GM23338 (cell line): ENCODE measurements at regions not wholly inside any gene's neighbourhood (a gene's known extent, or its start where the extent isn't known, plus 50 kb on each side); places are given as distances from the start of the nearest gene placed in this dataset.

Experiments
- ATAC-seq: fragments of 200-7000 bp; cut with Tn5 transposase; 3 replicates; pipeline ENCODE4 v1.9.1; 2020
- DNase-seq: peaks from one replicate; pipeline ENCODE4 v3.0.0-alpha.2; 2015; ENCODE audit warnings: low spot score
- H2AFZ ChIP-seq: fragments of 200-600 bp; sonication (generic); 2 replicates; pipeline ENCODE4 v1.8.0; 2016; ENCODE audit warnings: antibody characterized with exemption, mild to moderate bottlenecking, moderate library complexity
- H3F3A ChIP-seq: fragments of 200-600 bp; sonication (generic); replicated peaks from 2 replicates; pipeline ENCODE4 v1.8.0; 2017; ENCODE audit warnings: antibody characterized with exemption, mixed run types, low read depth
- H3K27ac ChIP-seq: fragments of 200-600 bp; sonication (generic); 2 replicates; pipeline ENCODE4 v1.6.1; 2016; ENCODE audit warnings: low read depth
- H3K27me3 ChIP-seq: fragments of 200-600 bp; sonication (generic); 2 replicates; pipeline ENCODE4 v1.8.0; 2016; ENCODE audit warnings: mild to moderate bottlenecking, mixed run types, moderate library complexity; ENCODE audit not compliant: insufficient read depth
- H3K36me3 ChIP-seq: fragments of 200-600 bp; sonication (generic); 2 replicates; pipeline ENCODE4 v1.8.0; 2016; ENCODE audit warnings: mild to moderate bottlenecking; ENCODE audit not compliant: insufficient read depth
- H3K4me1 ChIP-seq: fragments of 200-600 bp; sonication (generic); 2 replicates; pipeline ENCODE4 v1.8.0; 2016; ENCODE audit warnings: mild to moderate bottlenecking, moderate library complexity; ENCODE audit not compliant: insufficient read depth
- H3K4me2 ChIP-seq: fragments of 200-600 bp; sonication (generic); 2 replicates; pipeline ENCODE4 v1.7.1; 2017; ENCODE audit warnings: mixed run types
- H3K4me3 ChIP-seq: fragments of 200-600 bp; sonication (generic); 2 replicates; pipeline ENCODE4 v1.6.1; 2016; ENCODE audit warnings: mixed run types
- H3K79me2 ChIP-seq: fragments of 200-600 bp; sonication (generic); replicated peaks from 2 replicates; pipeline ENCODE4 v1.8.0; 2017; ENCODE audit warnings: mild to moderate bottlenecking; ENCODE audit not compliant: insufficient read depth
- H3K9me2 ChIP-seq: fragments of 200-600 bp; sonication (generic); 2 replicates; pipeline ENCODE4 v1.8.0; 2017; ENCODE audit not compliant: insufficient read depth
- H4K20me1 ChIP-seq: fragments of 200-600 bp; sonication (generic); replicated peaks from 2 replicates; pipeline ENCODE4 v1.8.0; 2017; ENCODE audit warnings: mild to moderate bottlenecking; ENCODE audit not compliant: insufficient read depth
- H3K27ac Mint-ChIP-seq: 2 replicates; pipeline ENCODE4 v1.8.0; 2020; ENCODE audit warnings: inconsistent platforms, mild to moderate bottlenecking, moderate library complexity, mixed read lengths
- H3K27me3 Mint-ChIP-seq: 3 replicates; pipeline ENCODE4 v1.8.0; 2022; ENCODE audit warnings: low read depth, mild to moderate bottlenecking, moderate library complexity, mixed read lengths, inconsistent platforms; ENCODE audit not compliant: insufficient read depth, poor library complexity
- H3K36me3 Mint-ChIP-seq: 3 replicates; pipeline ENCODE4 v1.8.0; 2021; ENCODE audit warnings: low read depth, mild to moderate bottlenecking, inconsistent platforms, moderate library complexity, mixed read lengths
- H3K4me1 Mint-ChIP-seq: 3 replicates; pipeline ENCODE4 v1.8.0; 2020; ENCODE audit warnings: mild to moderate bottlenecking, inconsistent platforms, mixed read lengths
- H3K4me3 Mint-ChIP-seq: 3 replicates; pipeline ENCODE4 v1.8.0; 2021; ENCODE audit warnings: moderate library complexity, mild to moderate bottlenecking, inconsistent platforms, mixed read lengths
- H3K9me3 Mint-ChIP-seq: 3 replicates; pipeline ENCODE4 v1.8.0; 2020; ENCODE audit warnings: moderate library complexity, mild to moderate bottlenecking, inconsistent platforms, mixed read lengths
- EZH2 ChIP-seq: fragments of 200-600 bp; sonication (generic); IDR thresholded peaks from one replicate; pipeline ENCODE4 v1.8.0; 2017; ENCODE audit warnings: antibody characterized with exemption, mild to moderate bottlenecking, low read depth; ENCODE audit not compliant: unreplicated experiment
- JUNB ChIP-seq: IDR thresholded peaks from one replicate; pipeline ENCODE4 v1.6.1; 2016; ENCODE audit warnings: antibody characterized with exemption; ENCODE audit not compliant: unreplicated experiment
- NANOG ChIP-seq: IDR thresholded peaks from 2 replicates; pipeline ENCODE4 v1.6.1; 2016; ENCODE audit warnings: antibody characterized with exemption, borderline replicate concordance
- TF ChIP-seq, protein P1 (sequence below): fragments of 250-450 bp; sonication (Bioruptor Pico); IDR thresholded peaks from 2 replicates; pipeline ENCODE4 v1.5.0; 2020; ENCODE audit warnings: mild to moderate bottlenecking, moderate library complexity
- TF ChIP-seq, protein P2 (sequence below): IDR thresholded peaks from 2 replicates; pipeline ENCODE4 v1.6.1; 2016; ENCODE audit warnings: antibody characterized with exemption
- TF ChIP-seq, protein P3 (sequence below): IDR thresholded peaks from one replicate; pipeline ENCODE4 v1.6.1; 2018; ENCODE audit warnings: antibody characterized with exemption; ENCODE audit not compliant: unreplicated experiment

DNA sequence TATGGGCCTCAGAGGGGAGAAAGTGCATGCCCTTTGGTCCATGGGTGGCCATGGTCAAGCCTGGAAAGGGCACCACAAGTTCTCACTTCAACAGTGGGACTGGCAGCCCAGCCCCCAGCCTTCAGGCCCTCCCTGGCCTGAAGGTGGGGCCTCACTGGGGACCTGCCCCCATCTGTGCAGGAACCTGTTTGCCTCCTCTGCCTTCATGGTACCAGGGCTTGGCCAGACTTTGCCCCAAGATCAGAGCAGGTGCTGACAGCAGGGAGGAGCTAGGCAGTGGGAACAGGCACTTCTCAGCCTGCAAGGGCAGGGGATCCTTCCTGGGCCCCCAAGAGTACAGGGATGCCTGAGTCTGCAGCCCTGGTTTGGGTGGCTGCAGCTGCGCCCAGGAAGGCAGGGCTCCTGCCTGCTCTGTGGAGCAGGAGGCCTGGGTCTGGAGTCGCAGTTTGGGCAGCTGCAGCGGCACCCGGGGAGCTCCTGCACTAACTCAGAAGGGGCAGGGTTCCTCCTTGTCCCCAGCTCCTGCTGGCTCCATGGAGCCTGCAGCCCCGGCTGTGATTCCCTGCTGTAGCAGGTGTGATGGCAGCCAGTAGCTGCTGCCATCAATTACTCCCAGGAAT lies 460.1 kb upstream of the NCAM2 start (continued):
- TF ChIP-seq, protein P1, sequence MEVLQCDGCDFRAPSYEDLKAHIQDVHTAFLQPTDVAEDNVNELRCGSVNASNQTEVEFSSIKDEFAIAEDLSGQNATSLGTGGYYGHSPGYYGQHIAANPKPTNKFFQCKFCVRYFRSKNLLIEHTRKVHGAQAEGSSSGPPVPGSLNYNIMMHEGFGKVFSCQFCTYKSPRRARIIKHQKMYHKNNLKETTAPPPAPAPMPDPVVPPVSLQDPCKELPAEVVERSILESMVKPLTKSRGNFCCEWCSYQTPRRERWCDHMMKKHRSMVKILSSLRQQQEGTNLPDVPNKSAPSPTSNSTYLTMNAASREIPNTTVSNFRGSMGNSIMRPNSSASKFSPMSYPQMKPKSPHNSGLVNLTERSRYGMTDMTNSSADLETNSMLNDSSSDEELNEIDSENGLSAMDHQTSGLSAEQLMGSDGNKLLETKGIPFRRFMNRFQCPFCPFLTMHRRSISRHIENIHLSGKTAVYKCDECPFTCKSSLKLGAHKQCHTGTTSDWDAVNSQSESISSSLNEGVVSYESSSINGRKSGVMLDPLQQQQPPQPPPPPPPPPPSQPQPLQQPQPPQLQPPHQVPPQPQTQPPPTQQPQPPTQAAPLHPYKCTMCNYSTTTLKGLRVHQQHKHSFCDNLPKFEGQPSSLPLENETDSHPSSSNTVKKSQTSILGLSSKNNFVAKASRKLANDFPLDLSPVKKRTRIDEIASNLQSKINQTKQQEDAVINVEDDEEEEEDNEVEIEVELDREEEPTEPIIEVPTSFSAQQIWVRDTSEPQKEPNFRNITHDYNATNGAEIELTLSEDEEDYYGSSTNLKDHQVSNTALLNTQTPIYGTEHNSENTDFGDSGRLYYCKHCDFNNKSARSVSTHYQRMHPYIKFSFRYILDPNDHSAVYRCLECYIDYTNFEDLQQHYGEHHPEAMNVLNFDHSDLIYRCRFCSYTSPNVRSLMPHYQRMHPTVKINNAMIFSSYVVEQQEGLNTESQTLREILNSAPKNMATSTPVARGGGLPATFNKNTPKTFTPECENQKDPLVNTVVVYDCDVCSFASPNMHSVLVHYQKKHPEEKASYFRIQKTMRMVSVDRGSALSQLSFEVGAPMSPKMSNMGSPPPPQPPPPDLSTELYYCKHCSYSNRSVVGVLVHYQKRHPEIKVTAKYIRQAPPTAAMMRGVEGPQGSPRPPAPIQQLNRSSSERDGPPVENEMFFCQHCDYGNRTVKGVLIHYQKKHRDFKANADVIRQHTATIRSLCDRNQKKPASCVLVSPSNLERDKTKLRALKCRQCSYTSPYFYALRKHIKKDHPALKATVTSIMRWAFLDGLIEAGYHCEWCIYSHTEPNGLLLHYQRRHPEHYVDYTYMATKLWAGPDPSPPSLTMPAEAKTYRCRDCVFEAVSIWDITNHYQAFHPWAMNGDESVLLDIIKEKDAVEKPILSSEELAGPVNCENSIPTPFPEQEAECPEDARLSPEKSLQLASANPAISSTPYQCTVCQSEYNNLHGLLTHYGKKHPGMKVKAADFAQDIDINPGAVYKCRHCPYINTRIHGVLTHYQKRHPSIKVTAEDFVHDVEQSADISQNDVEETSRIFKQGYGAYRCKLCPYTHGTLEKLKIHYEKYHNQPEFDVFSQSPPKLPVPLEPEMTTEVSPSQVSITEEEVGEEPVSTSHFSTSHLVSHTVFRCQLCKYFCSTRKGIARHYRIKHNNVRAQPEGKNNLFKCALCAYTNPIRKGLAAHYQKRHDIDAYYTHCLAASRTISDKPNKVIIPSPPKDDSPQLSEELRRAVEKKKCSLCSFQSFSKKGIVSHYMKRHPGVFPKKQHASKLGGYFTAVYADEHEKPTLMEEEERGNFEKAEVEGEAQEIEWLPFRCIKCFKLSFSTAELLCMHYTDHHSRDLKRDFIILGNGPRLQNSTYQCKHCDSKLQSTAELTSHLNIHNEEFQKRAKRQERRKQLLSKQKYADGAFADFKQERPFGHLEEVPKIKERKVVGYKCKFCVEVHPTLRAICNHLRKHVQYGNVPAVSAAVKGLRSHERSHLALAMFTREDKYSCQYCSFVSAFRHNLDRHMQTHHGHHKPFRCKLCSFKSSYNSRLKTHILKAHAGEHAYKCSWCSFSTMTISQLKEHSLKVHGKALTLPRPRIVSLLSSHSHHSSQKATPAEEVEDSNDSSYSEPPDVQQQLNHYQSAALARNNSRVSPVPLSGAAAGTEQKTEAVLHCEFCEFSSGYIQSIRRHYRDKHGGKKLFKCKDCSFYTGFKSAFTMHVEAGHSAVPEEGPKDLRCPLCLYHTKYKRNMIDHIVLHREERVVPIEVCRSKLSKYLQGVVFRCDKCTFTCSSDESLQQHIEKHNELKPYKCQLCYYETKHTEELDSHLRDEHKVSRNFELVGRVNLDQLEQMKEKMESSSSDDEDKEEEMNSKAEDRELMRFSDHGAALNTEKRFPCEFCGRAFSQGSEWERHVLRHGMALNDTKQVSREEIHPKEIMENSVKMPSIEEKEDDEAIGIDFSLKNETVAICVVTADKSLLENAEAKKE (CRISPR knock-in tag), result no peak
- TF ChIP-seq JUNB (no peak), EZH2 (no peak)
- TF ChIP-seq, protein P2, sequence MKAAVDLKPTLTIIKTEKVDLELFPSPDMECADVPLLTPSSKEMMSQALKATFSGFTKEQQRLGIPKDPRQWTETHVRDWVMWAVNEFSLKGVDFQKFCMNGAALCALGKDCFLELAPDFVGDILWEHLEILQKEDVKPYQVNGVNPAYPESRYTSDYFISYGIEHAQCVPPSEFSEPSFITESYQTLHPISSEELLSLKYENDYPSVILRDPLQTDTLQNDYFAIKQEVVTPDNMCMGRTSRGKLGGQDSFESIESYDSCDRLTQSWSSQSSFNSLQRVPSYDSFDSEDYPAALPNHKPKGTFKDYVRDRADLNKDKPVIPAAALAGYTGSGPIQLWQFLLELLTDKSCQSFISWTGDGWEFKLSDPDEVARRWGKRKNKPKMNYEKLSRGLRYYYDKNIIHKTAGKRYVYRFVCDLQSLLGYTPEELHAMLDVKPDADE, result no peak

DNA sequence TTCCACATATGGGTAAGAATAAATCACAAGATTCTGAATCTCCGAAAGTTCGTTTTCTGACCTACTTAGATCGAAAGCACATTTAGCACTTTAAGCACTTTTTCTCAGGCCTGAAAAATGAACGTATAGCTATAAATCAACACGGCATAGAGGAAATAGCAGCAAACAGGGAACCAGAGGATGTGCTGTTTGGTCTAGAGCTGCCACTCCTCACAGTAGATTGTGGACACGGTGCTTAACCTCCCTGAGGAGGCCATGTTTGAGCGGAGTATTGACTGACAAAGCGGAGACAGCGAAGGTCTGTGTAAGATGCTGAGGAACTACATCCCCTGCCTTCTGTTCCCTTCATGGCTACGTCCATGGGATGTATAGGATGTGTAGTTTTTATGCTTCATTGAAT lies 452.8 kb upstream of the NCAM2 start:
- Histone ChIP-seq H3K27me3 (no peaks in the 10 kb centered on the region), H3F3A (no peaks in the 10 kb centered on the region), H3K4me2 (no peak overlapping the region), H3K79me2 (no peaks in the 10 kb centered on the region), H3K27ac (no peak overlapping the region), H3K4me1 (no peaks in the 10 kb centered on the region), H3K36me3 (no peaks in the 10 kb centered on the region), H3K4me3 (no peak overlapping the region), H3K9me2 (no peaks in the 10 kb centered on the region), H4K20me1 (no peaks in the 10 kb centered on the region), H2AFZ (no peak overlapping the region)
- no peaks in the 10 kb centered on the region for H3K4me1 Mint-ChIP-seq
- no peaks in the 10 kb centered on the region for H3K27me3 Mint-ChIP-seq
- DNase-seq (no peak), ATAC-seq (no peak)
- H3K4me3 Mint-ChIP-seq, result no peak overlapping the region
- H3K9me3 Mint-ChIP-seq, result no peaks in the 10 kb centered on the region
- H3K27ac Mint-ChIP-seq, result no peak overlapping the region
- H3K36me3 Mint-ChIP-seq, result no peaks in the 10 kb centered on the region
- no peak for TF ChIP-seq JUNB
- TF ChIP-seq, protein P3, sequence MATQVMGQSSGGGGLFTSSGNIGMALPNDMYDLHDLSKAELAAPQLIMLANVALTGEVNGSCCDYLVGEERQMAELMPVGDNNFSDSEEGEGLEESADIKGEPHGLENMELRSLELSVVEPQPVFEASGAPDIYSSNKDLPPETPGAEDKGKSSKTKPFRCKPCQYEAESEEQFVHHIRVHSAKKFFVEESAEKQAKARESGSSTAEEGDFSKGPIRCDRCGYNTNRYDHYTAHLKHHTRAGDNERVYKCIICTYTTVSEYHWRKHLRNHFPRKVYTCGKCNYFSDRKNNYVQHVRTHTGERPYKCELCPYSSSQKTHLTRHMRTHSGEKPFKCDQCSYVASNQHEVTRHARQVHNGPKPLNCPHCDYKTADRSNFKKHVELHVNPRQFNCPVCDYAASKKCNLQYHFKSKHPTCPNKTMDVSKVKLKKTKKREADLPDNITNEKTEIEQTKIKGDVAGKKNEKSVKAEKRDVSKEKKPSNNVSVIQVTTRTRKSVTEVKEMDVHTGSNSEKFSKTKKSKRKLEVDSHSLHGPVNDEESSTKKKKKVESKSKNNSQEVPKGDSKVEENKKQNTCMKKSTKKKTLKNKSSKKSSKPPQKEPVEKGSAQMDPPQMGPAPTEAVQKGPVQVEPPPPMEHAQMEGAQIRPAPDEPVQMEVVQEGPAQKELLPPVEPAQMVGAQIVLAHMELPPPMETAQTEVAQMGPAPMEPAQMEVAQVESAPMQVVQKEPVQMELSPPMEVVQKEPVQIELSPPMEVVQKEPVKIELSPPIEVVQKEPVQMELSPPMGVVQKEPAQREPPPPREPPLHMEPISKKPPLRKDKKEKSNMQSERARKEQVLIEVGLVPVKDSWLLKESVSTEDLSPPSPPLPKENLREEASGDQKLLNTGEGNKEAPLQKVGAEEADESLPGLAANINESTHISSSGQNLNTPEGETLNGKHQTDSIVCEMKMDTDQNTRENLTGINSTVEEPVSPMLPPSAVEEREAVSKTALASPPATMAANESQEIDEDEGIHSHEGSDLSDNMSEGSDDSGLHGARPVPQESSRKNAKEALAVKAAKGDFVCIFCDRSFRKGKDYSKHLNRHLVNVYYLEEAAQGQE, result no peak
- TF ChIP-seq NANOG, result no peak
- TF ChIP-seq, protein P2, result no peak
